ENCODE measurements at regions not wholly inside any gene's neighbourhood (a gene's known extent, or its start where the extent isn't known, plus 50 kb on each side); places are given as distances from the start of the nearest gene placed in this dataset.

- CTCF ChIA-PET (ENCODE audit: partially characterized antibody), result interaction anchor here (0.9 to 1.2 kb wide), 2 partner anchors 60 to 1587 kb away, joined by 3 read pairs; no protein-coding TSS in a partner anchor
- FAIRE-seq, result no peak
- 88% methylated on average over 5 of the region's 5 CpGs; no CpG with 5 or more reads in 1 of the 2 experiments for WGBS, 2 experiments (ENCODE audit: extremely low coverage in 1 of 2, insufficient coverage in 1 of 2, insufficient read length in 1 of 2, insufficient replicate concordance in 2 of 2, low coverage in 1 of 2, low lambda C conversion rate in 2 of 2, missing lambda C conversion rate in 1 of 2)
Observed at GRCh38 chr5:152994033-152994680, 496.3 kb upstream of the GRIA1 start.

More at GRCh38 chr5:152994033-152994680, 496.3 kb upstream of the GRIA1 start:
- Histone ChIP-seq H3K56ac (replicated peaks; ENCODE audit: insufficient read length, low read depth, low read length) (no peak overlapping the region), H2BK120ac (replicated peaks; ENCODE audit: low read depth, low read length) (peak overlapping the region; percentile 55), H3K18ac (ENCODE audit: extremely low read depth, low read length) (no peak overlapping the region), H3K14ac (ENCODE audit: insufficient read length) (no peak overlapping the region), H2BK15ac (ENCODE audit: low read length) (no peak overlapping the region), H3K9me3 (ENCODE audit: insufficient read depth in 2 of 2, low read depth in 1 of 2, low read length in 1 of 2) (no peaks in the 10 kb centered on the region), H4K20me1 (replicated peaks in 1 of 2; ENCODE audit: control insufficient read depth in 1 of 2, insufficient read depth in 2 of 2, low read length in 2 of 2) (no peaks in the 10 kb centered on the region), H3K4ac (replicated peaks; ENCODE audit: insufficient read length, low read depth, low read length) (no peak overlapping the region), H3K36me3 (ENCODE audit: control insufficient read depth in 2 of 4, insufficient read depth in 4 of 4, low read length in 3 of 4) (no peaks in the 10 kb centered on the region), H3K79me1 (ENCODE audit: low read depth, low read length) (no peaks in the 10 kb centered on the region), H3K23ac (ENCODE audit: insufficient read length) (no peak overlapping the region), H3K79me2 (ENCODE audit: control insufficient read depth in 1 of 2, insufficient read depth in 2 of 2, low read length in 2 of 2) (no peaks in the 10 kb centered on the region), H4K5ac (ENCODE audit: insufficient read length, low read depth, low read length) (no peak overlapping the region), H3K27me3 (replicated peaks in 1 of 4; ENCODE audit: control insufficient read depth in 3 of 4, extremely low read depth in 1 of 4, insufficient read depth in 3 of 4, low read length in 3 of 4) (no peaks in the 10 kb centered on the region), H3K4me2 (ENCODE audit: insufficient read depth in 1 of 2, low read depth in 2 of 2, low read length in 2 of 2) (no peak overlapping the region), H3K27ac (ENCODE audit: low read depth, low read length) (no peak overlapping the region), H2BK5ac (ENCODE audit: low read depth, low read length) (no peak overlapping the region), H3K4me3 (ENCODE audit: extremely low read depth in 1 of 4, insufficient read depth in 2 of 4, low read depth in 3 of 4, low read length in 4 of 4) (no peak overlapping the region), H2BK12ac (ENCODE audit: low read depth, low read length) (no peak overlapping the region), H3K9ac (replicated peaks in 1 of 4; ENCODE audit: extremely low read depth in 1 of 4, low read depth in 3 of 4, low read length in 3 of 4) (no peak overlapping the region), H4K8ac (ENCODE audit: extremely low read depth, insufficient read depth, low read length) (no peak overlapping the region), H4K91ac (replicated peaks; ENCODE audit: insufficient read length, low read length) (no peak overlapping the region), H2BK20ac (ENCODE audit: low read length) (no peak overlapping the region), H3K23me2 (ENCODE audit: low read depth, low read length) (no peaks in the 10 kb centered on the region), H2AFZ (ENCODE audit: low read length) (no peak overlapping the region), H2AK5ac (ENCODE audit: low read depth, low read length) (no peak overlapping the region), H3K4me1 (replicated peaks in 1 of 4; ENCODE audit: control insufficient read depth in 3 of 4, insufficient read depth in 4 of 4, low read length in 3 of 4) (peaks cover 0 to 4% (median 2%) of the 10 kb centered on the region in 4 experiments; a peak in 3 of 7 replicates)
- TF ChIP-seq JUND (IDR thresholded peaks at IDR 0.05; ENCODE audit: low read length), result no peak
- TF ChIP-seq SRF (IDR thresholded peaks at IDR 0.05; ENCODE audit: low read depth, low read length), result no peak
- no peak for TF ChIP-seq SIRT6 (IDR thresholded peaks at IDR 0.05; ENCODE audit: low read length)
- no peak for TF ChIP-seq RNF2 (IDR thresholded peaks at IDR 0.05; ENCODE audit: borderline replicate concordance, low read depth, low read length, missing control alignments, poor library complexity, severe bottlenecking)
- TF ChIP-seq ASH2L (IDR thresholded peaks at IDR 0.05; ENCODE audit: low read length), result no peak
- TF ChIP-seq CTCF (IDR thresholded peaks at IDR 0.05; ENCODE audit: control extremely low read depth in 1 of 3, insufficient read depth in 1 of 3, low read depth in 1 of 3, low read length in 3 of 3), result no peak
- no peak for TF ChIP-seq NANOG (IDR thresholded peaks at IDR 0.05; ENCODE audit: insufficient read depth, low read depth, low read length, poor library complexity, severe bottlenecking)
- TF ChIP-seq POU5F1 (IDR thresholded peaks at IDR 0.05; ENCODE audit: low read depth, low read length), result no peak
- POLR2A ChIA-PET (ENCODE audit: partially characterized antibody), result no interaction called here
- no peak for DNase-seq (ENCODE audit: low read depth in 1 of 2, low spot score in 2 of 2)
